Neural cell (in vitro differentiated cells): ENCODE measurements at regions not wholly inside any gene's neighbourhood (a gene's known extent, or its start where the extent isn't known, plus 50 kb on each side); places are given as distances from the start of the nearest gene placed in this dataset.

ENCODE experiments used
- H2AFZ ChIP-seq: fragments of 200-600, 300-800 bp; sonication (generic), shearing (Covaris generic); 2 replicates; pipeline ENCODE4 v1.6.0; 2014; ENCODE audit warnings: low read depth, mild to moderate bottlenecking, antibody characterized with exemption, low read length, moderate library complexity
- H3F3A ChIP-seq: fragments of 200-600 bp; shearing (Covaris generic); 2 replicates; pipeline ENCODE4 v1.6.1; 2016; ENCODE audit warnings: mild to moderate bottlenecking, moderate library complexity, mixed read lengths, antibody characterized with exemption, low read length; ENCODE audit not compliant: insufficient read depth, poor library complexity, severe bottlenecking
- H3K27ac ChIP-seq: fragments of 200-600, 300-800 bp; sonication (generic), shearing (Covaris generic); 2 replicates; pipeline ENCODE4 v1.5.1; 2014; ENCODE audit warnings: mild to moderate bottlenecking, low read length, moderate library complexity
- H3K27me3 ChIP-seq: fragments of 300-800, 200-600 bp; sonication (generic), shearing (Covaris generic); 2 replicates; pipeline ENCODE4 v1.6.0; 2014; ENCODE audit warnings: mild to moderate bottlenecking, low read depth, low read length, moderate library complexity; ENCODE audit not compliant: insufficient read depth
- H3K36me3 ChIP-seq: fragments of 300-800, 200-600 bp; sonication (generic), shearing (Covaris generic); 2 replicates; pipeline ENCODE4 v1.5.1; 2014; ENCODE audit warnings: mild to moderate bottlenecking, antibody characterized with exemption, low read length, moderate library complexity; ENCODE audit not compliant: insufficient read depth
- H3K4me2 ChIP-seq: fragments of 300-800, 200-600 bp; sonication (generic), shearing (Covaris generic); 2 replicates; pipeline ENCODE4 v1.6.0; 2014; ENCODE audit warnings: mild to moderate bottlenecking, low read length
- H3K4me3 ChIP-seq: fragments of 300-800, 200-600 bp; sonication (generic), shearing (Covaris generic); 2 replicates; pipeline ENCODE4 v1.5.1; 2014; ENCODE audit warnings: mild to moderate bottlenecking, low read length, moderate library complexity
- H3K79me2 ChIP-seq: fragments of 200-600 bp; shearing (Covaris generic); replicated peaks from 2 replicates; pipeline ENCODE4 v1.6.0; 2014; ENCODE audit warnings: mild to moderate bottlenecking, low read length, moderate library complexity; ENCODE audit not compliant: insufficient read depth
- H3K9ac ChIP-seq: fragments of 300-800, 200-600 bp; sonication (generic), shearing (Covaris generic); 2 replicates; pipeline ENCODE4 v1.6.1; 2016; ENCODE audit warnings: mild to moderate bottlenecking, low read length, mixed read lengths
- H3K9me2 ChIP-seq: fragments of 200-600 bp; shearing (Covaris generic); 2 replicates; pipeline ENCODE4 v1.6.1; 2016; ENCODE audit warnings: mild to moderate bottlenecking, low read length, mixed read lengths; ENCODE audit not compliant: insufficient read depth
- H3K9me3 ChIP-seq: fragments of 200-600, 300-800 bp; sonication (generic), shearing (Covaris generic); 2 replicates; pipeline ENCODE4 v1.6.1; 2016; ENCODE audit warnings: mild to moderate bottlenecking, mixed run types, low read length, moderate library complexity, mixed read lengths
- H4K20me1 ChIP-seq: fragments of 200-600 bp; shearing (Covaris generic); 2 replicates; pipeline ENCODE4 v1.6.1; 2016; ENCODE audit warnings: mild to moderate bottlenecking, mixed run types; ENCODE audit not compliant: insufficient read depth
- EP300 ChIP-seq: fragments of 450-650 bp; conservative IDR thresholded peaks from 2 replicates; pipeline ENCODE4 v1.6.1; 2014; ENCODE audit warnings: antibody characterized with exemption, mild to moderate bottlenecking, moderate library complexity; ENCODE audit not compliant: poor library complexity, severe bottlenecking
- EZH2 ChIP-seq: fragments of 200-600, 300-800 bp; shearing (Covaris generic), sonication (generic); IDR thresholded peaks from 2 replicates; pipeline ENCODE4 v1.6.1; 2014; ENCODE audit warnings: antibody characterized with exemption, low read length, borderline replicate concordance, mild to moderate bottlenecking; ENCODE audit not compliant: insufficient read depth, poor library complexity, severe bottlenecking
- MXI1 ChIP-seq: fragments of 450-650 bp; conservative IDR thresholded peaks from 2 replicates; pipeline ENCODE4 v1.6.1; 2014; ENCODE audit warnings: antibody characterized with exemption, mild to moderate bottlenecking; ENCODE audit not compliant: poor library complexity, severe bottlenecking
- POLR2AphosphoS5 ChIP-seq: IDR thresholded peaks from 2 replicates; pipeline ENCODE4 v1.6.1; 2012
- RAD21 ChIP-seq: fragments of 450-650 bp; conservative IDR thresholded peaks from 2 replicates; pipeline ENCODE4 v1.6.1; 2014; ENCODE audit warnings: antibody characterized with exemption, mild to moderate bottlenecking, moderate library complexity
- SMC3 ChIP-seq: fragments of 450-650 bp; conservative IDR thresholded peaks from 2 replicates; pipeline ENCODE4 v1.6.1; 2014; ENCODE audit warnings: antibody characterized with exemption, mild to moderate bottlenecking, moderate library complexity; ENCODE audit not compliant: poor library complexity
- TAF1 ChIP-seq: IDR thresholded peaks from 2 replicates; pipeline ENCODE4 v1.6.1; 2012; ENCODE audit warnings: low read depth
- TF ChIP-seq, protein P1 (sequence below): fragments of 450-650 bp; IDR thresholded peaks from 2 replicates; pipeline ENCODE4 v1.5.1; 2014; ENCODE audit warnings: antibody characterized with exemption, mild to moderate bottlenecking, moderate library complexity; ENCODE audit not compliant: poor library complexity, severe bottlenecking
- TF ChIP-seq, protein P2 (sequence below): IDR thresholded peaks from 2 replicates; pipeline ENCODE4 v1.6.1; 2012; ENCODE audit warnings: borderline replicate concordance

DNA sequence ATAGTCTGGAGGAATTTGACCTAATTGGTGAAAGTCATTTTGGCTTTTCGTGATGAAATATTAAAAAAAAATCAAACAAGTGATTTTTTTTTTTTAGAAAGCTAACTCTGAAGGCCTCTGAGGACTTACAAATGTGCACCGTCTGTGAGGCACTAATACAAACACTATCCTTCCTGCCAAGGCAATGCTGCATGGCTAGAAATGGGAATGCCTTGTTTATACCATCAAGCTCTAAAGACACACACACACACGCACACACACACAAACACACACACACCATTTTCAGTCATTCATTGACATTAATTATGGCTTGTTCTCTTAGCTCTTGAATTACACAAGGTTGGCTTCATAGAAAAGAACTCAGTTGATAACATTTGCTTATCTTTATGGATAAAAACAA is 1242.0 kb upstream of the ACVR2A start:
- H2AFZ ChIP-seq = no peak overlapping the region
- H3K79me2 ChIP-seq = no peaks in the 10 kb centered on the region
- no peak overlapping the region for H3K9ac ChIP-seq
- H3K27ac ChIP-seq = no peak overlapping the region
- H3F3A ChIP-seq = no peaks in the 10 kb centered on the region
- no peak overlapping the region for H3K4me3 ChIP-seq
- TF ChIP-seq RAD21 (no peak), TAF1 (no peak), EP300 (no peak), POLR2AphosphoS5 (no peak), EZH2 (no peak), SMC3 (no peak), MXI1 (no peak)
- TF ChIP-seq, protein P1, sequence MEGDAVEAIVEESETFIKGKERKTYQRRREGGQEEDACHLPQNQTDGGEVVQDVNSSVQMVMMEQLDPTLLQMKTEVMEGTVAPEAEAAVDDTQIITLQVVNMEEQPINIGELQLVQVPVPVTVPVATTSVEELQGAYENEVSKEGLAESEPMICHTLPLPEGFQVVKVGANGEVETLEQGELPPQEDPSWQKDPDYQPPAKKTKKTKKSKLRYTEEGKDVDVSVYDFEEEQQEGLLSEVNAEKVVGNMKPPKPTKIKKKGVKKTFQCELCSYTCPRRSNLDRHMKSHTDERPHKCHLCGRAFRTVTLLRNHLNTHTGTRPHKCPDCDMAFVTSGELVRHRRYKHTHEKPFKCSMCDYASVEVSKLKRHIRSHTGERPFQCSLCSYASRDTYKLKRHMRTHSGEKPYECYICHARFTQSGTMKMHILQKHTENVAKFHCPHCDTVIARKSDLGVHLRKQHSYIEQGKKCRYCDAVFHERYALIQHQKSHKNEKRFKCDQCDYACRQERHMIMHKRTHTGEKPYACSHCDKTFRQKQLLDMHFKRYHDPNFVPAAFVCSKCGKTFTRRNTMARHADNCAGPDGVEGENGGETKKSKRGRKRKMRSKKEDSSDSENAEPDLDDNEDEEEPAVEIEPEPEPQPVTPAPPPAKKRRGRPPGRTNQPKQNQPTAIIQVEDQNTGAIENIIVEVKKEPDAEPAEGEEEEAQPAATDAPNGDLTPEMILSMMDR = no peak
- H3K36me3 ChIP-seq = no peaks in the 10 kb centered on the region
- no peaks in the 10 kb centered on the region for H3K9me2 ChIP-seq
- no peaks in the 10 kb centered on the region for H4K20me1 ChIP-seq
- H3K9me3 ChIP-seq = no peaks in the 10 kb centered on the region
- H3K27me3 ChIP-seq = no peaks in the 10 kb centered on the region
- no peak overlapping the region for H3K4me2 ChIP-seq

DNA sequence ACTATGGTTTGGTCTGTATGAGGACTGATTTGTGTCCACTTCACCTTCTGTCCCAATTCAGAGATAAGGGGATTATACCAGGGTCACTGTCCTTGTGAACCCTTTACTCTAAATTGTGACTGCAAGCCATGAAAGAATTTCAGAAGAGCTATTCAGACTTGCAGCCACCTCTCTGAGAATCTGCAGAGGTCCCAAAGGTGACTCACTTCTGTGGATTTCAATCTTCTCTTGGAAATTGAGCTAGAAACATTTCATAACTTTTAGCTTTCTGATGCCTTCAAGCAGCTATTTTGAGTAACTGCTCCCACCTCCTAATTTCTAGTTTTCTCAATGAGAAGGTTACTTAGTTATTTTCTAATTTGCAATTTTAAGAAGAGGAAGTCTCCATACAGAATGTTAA is 1242.4 kb upstream of the ACVR2A start:
- no peaks in the 10 kb centered on the region for H4K20me1 ChIP-seq

More for the DNA sequence above, 1242.4 kb upstream of the ACVR2A start:
- Histone ChIP-seq H2AFZ (no peak overlapping the region), H3K9ac (no peak overlapping the region), H3K27ac (no peak overlapping the region), H3K36me3 (no peaks in the 10 kb centered on the region), H3K79me2 (no peaks in the 10 kb centered on the region), H3K9me3 (no peaks in the 10 kb centered on the region), H3K9me2 (no peaks in the 10 kb centered on the region), H3K4me2 (no peak overlapping the region), H3K4me3 (no peak overlapping the region), H3K27me3 (no peaks in the 10 kb centered on the region), H3F3A (no peaks in the 10 kb centered on the region)
- TF ChIP-seq POLR2AphosphoS5 = no peak
- TF ChIP-seq, protein P2, sequence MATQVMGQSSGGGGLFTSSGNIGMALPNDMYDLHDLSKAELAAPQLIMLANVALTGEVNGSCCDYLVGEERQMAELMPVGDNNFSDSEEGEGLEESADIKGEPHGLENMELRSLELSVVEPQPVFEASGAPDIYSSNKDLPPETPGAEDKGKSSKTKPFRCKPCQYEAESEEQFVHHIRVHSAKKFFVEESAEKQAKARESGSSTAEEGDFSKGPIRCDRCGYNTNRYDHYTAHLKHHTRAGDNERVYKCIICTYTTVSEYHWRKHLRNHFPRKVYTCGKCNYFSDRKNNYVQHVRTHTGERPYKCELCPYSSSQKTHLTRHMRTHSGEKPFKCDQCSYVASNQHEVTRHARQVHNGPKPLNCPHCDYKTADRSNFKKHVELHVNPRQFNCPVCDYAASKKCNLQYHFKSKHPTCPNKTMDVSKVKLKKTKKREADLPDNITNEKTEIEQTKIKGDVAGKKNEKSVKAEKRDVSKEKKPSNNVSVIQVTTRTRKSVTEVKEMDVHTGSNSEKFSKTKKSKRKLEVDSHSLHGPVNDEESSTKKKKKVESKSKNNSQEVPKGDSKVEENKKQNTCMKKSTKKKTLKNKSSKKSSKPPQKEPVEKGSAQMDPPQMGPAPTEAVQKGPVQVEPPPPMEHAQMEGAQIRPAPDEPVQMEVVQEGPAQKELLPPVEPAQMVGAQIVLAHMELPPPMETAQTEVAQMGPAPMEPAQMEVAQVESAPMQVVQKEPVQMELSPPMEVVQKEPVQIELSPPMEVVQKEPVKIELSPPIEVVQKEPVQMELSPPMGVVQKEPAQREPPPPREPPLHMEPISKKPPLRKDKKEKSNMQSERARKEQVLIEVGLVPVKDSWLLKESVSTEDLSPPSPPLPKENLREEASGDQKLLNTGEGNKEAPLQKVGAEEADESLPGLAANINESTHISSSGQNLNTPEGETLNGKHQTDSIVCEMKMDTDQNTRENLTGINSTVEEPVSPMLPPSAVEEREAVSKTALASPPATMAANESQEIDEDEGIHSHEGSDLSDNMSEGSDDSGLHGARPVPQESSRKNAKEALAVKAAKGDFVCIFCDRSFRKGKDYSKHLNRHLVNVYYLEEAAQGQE = no peak
- no peak for TF ChIP-seq TAF1
- TF ChIP-seq, protein P1 = no peak
- no peak for TF ChIP-seq RAD21
- TF ChIP-seq EZH2 = no peak
- no peak for TF ChIP-seq SMC3
- no peak for TF ChIP-seq MXI1
- no peak for TF ChIP-seq EP300
